Sigmoid colon (tissue), 6 donors: ENCODE measurements at regions not wholly inside any gene's neighbourhood (a gene's known extent, or its start where the extent isn't known, plus 50 kb on each side); places are given as distances from the start of the nearest gene placed in this dataset.

Source experiments
- DNase-seq: peaks from one replicate; pipeline ENCODE4 v3.0.0-alpha.2; 2019
- H3K27ac ChIP-seq, 4 donors: fragments of 200-600 bp; sonication (generic); one replicate each; pipeline ENCODE4 v1.5.1; 2016 to 2019; ENCODE audit warnings: mild to moderate bottlenecking in 1 of 4
- H3K27me3 ChIP-seq, 3 donors: fragments of 200-600 bp; sonication (generic); one replicate each; pipeline ENCODE4 v1.5.1; 2019; ENCODE audit warnings: mild to moderate bottlenecking in 1 of 3
- H3K36me3 ChIP-seq, 4 donors: fragments of 200-600 bp; sonication (generic); one replicate each; pipeline ENCODE4 v1.5.1; 2016 to 2019
- H3K4me1 ChIP-seq, 4 donors: fragments of 200-600 bp; sonication (generic); one replicate each; pipeline ENCODE4 v1.5.1; 2017 to 2019
- H3K4me3 ChIP-seq, 4 donors: fragments of 200-600 bp; sonication (generic); one replicate each; pipeline ENCODE4 v1.5.1; 2017 to 2019; ENCODE audit warnings: mild to moderate bottlenecking in 2 of 4, moderate library complexity in 1 of 4
- H3K9me3 ChIP-seq, 4 donors: fragments of 200-600 bp in 3 of 4; sonication (generic) in 3 of 4; one replicate each; pipeline versions ENCODE4 v1.5.1 to v1.6.1; 2013 to 2019
- CTCF ChIP-seq, 4 experiments: fragments of 450-650 bp in 3 of 4; fragments of 200-600 bp in 1 of 4; IDR thresholded peaks; one replicate each; pipeline ENCODE4 v1.5.1; 2016 to 2019; ENCODE audit warnings: antibody characterized with exemption in 4 of 4, mild to moderate bottlenecking in 3 of 4, moderate library complexity in 2 of 4
- EP300 ChIP-seq, 4 donors: sonication (generic); formaldehyde crosslinking; IDR thresholded peaks; one replicate each; pipeline ENCODE4 v1.6.1; 2017; ENCODE audit warnings: antibody characterized with exemption in 4 of 4
- POLR2A ChIP-seq, 2 donors: fragments of 450-650 bp; IDR thresholded peaks; one replicate each; pipeline ENCODE4 v1.6.1; 2016; ENCODE audit warnings: antibody characterized with exemption in 2 of 2, mild to moderate bottlenecking in 2 of 2, moderate library complexity in 2 of 2
- POLR2AphosphoS5 ChIP-seq, 4 donors: sonication (generic); formaldehyde crosslinking; IDR thresholded peaks; one replicate each; pipeline ENCODE4 v1.6.1; 2017; ENCODE audit warnings: antibody characterized with exemption in 4 of 4
- WGBS, 2 donors: extraction: QIAGEN DNeasy Blood & Tissue Kit; methylation state at CpG; one replicate each; pipeline ENCODE4 v1.1.7; 2013; 5-methylcytosine and 5-hydroxymethylcytosine counted together
- intact Hi-C: fragments of 100-400 bp; cut with DNase I; formaldehyde crosslinking; loops from one replicate; pipeline ENCODE4 v1.15.1; 2023
- donor health status: healthy with polysubstance abuse.
- donor health status: healthy.

- TF ChIP-seq POLR2A (IDR thresholded peaks at IDR 0.05) (no peak), CTCF (IDR thresholded peaks at IDR 0.05) (no peak), POLR2AphosphoS5 (IDR thresholded peaks at IDR 0.05) (no peak), EP300 (IDR thresholded peaks at IDR 0.05) (no peak)
- H3K27ac ChIP-seq = no peak overlapping the region
- DNase-seq = no peak
- no peaks in the 10 kb centered on the region for H3K4me1 ChIP-seq
- no peak overlapping the region for H3K4me3 ChIP-seq
- intact Hi-C loops = no loop called here
- no peaks in the 10 kb centered on the region for H3K36me3 ChIP-seq
- no peaks in the 10 kb centered on the region for H3K27me3 ChIP-seq
- H3K9me3 ChIP-seq = no peaks in the 10 kb centered on the region
Measured at GRCh38 chr14:86505808-86506207, 975.9 kb downstream of the FLRT2 start.

- 41 to 58% methylated on average over 2 of the region's 2 CpGs for WGBS, 2 donors
- H3K27me3 ChIP-seq = no peaks in the 10 kb centered on the region
- H3K9me3 ChIP-seq = no peaks in the 10 kb centered on the region
- no peak for DNase-seq
- no peak for TF ChIP-seq EP300 (IDR thresholded peaks at IDR 0.05)
- TF ChIP-seq POLR2AphosphoS5 (IDR thresholded peaks at IDR 0.05) = no peak
- no peak for TF ChIP-seq POLR2A (IDR thresholded peaks at IDR 0.05)
- TF ChIP-seq CTCF (IDR thresholded peaks at IDR 0.05) = no peak
- intact Hi-C loops = no loop called here
- H3K4me1 ChIP-seq = no peaks in the 10 kb centered on the region
- no peaks in the 10 kb centered on the region for H3K36me3 ChIP-seq
- H3K27ac ChIP-seq = no peak overlapping the region
- no peak overlapping the region for H3K4me3 ChIP-seq
Measured at GRCh38 chr14:86501611-86502010, 971.7 kb downstream of the FLRT2 start.

- Histone ChIP-seq H3K4me1 (no peaks in the 10 kb centered on the region), H3K27me3 (no peaks in the 10 kb centered on the region), H3K36me3 (no peaks in the 10 kb centered on the region), H3K9me3 (no peaks in the 10 kb centered on the region), H3K4me3 (no peak overlapping the region), H3K27ac (no peak overlapping the region)
- WGBS, 2 donors = 5 to 36% methylated on average over 3 of the region's 3 CpGs
- TF ChIP-seq EP300 (IDR thresholded peaks at IDR 0.05) = no peak
- TF ChIP-seq CTCF (IDR thresholded peaks at IDR 0.05) = no peak
- no peak for TF ChIP-seq POLR2A (IDR thresholded peaks at IDR 0.05)
- no peak for TF ChIP-seq POLR2AphosphoS5 (IDR thresholded peaks at IDR 0.05)
- DNase-seq = no peak
- intact Hi-C loops = no loop called here
Measured at GRCh38 chr14:86491743-86492142, 961.8 kb downstream of the FLRT2 start.

GRCh38 chr14:86481104-86481503 is 951.2 kb downstream of the FLRT2 start:
- Histone ChIP-seq H3K4me3 (no peak overlapping the region), H3K4me1 (no peaks in the 10 kb centered on the region), H3K36me3 (no peaks in the 10 kb centered on the region), H3K9me3 (no peaks in the 10 kb centered on the region), H3K27me3 (no peaks in the 10 kb centered on the region), H3K27ac (no peak overlapping the region)
- no peak for TF ChIP-seq POLR2A (IDR thresholded peaks at IDR 0.05)
- intact Hi-C loops = no loop called here
- DNase-seq = no peak

GRCh38 chr14:86464341-86464740 is 934.4 kb downstream of the FLRT2 start:
- intact Hi-C loops = no loop called here
- Histone ChIP-seq H3K27ac (no peak overlapping the region), H3K9me3 (no peaks in the 10 kb centered on the region), H3K27me3 (no peaks in the 10 kb centered on the region), H3K4me1 (no peaks in the 10 kb centered on the region), H3K36me3 (no peaks in the 10 kb centered on the region), H3K4me3 (no peak overlapping the region)
- TF ChIP-seq EP300 (IDR thresholded peaks at IDR 0.05) (no peak), POLR2A (IDR thresholded peaks at IDR 0.05) (no peak), CTCF (IDR thresholded peaks at IDR 0.05) (no peak), POLR2AphosphoS5 (IDR thresholded peaks at IDR 0.05) (no peak)
- no peak for DNase-seq
- WGBS, 2 donors = 79 to 85% methylated on average over 5 of the region's 5 CpGs
